Right atrium auricular region (tissue), 2 donors: ENCODE measurements at regions not wholly inside any gene's neighbourhood (a gene's known extent, or its start where the extent isn't known, plus 50 kb on each side); places are given as distances from the start of the nearest gene placed in this dataset.

Experiments used
- DNase-seq: peaks from one replicate; pipeline ENCODE4 v3.0.0-alpha.2; 2019; ENCODE audit warnings: low spot score
- H3K27ac ChIP-seq, 2 donors: fragments of 200-600 bp; sonication (generic); 1 replicate in 1 of 2; 2 replicates in 1 of 2; pipeline ENCODE4 v1.5.1; 2016 to 2019
- H3K27me3 ChIP-seq, 2 donors: fragments of 200-600 bp; sonication (generic); one replicate each; pipeline versions ENCODE4 v1.5.1 to v1.6.0; 2017 to 2019
- H3K36me3 ChIP-seq: fragments of 200-600 bp; sonication (generic); one replicate; pipeline ENCODE4 v1.5.1; 2016
- H3K4me1 ChIP-seq, 2 donors: fragments of 200-600 bp; sonication (generic); one replicate each; pipeline versions ENCODE4 v1.5.1 to v1.6.0; 2017 to 2019
- H3K4me3 ChIP-seq, 2 donors: fragments of 200-600 bp; sonication (generic); 1 replicate in 1 of 2; 2 replicates in 1 of 2; pipeline ENCODE4 v1.5.1; 2017 to 2019; ENCODE audit warnings: mild to moderate bottlenecking in 1 of 2, moderate library complexity in 1 of 2
- H3K9me3 ChIP-seq, 2 donors: fragments of 200-600 bp; sonication (generic); one replicate each; pipeline ENCODE4 v1.5.1; 2019
- TF ChIP-seq, protein P1 (sequence below), 2 donors: fragments of 200-600 bp; sonication (generic); IDR thresholded peaks; one replicate each; pipeline ENCODE4 v1.5.1; 2019; ENCODE audit warnings: antibody characterized with exemption in 2 of 2

DNA sequence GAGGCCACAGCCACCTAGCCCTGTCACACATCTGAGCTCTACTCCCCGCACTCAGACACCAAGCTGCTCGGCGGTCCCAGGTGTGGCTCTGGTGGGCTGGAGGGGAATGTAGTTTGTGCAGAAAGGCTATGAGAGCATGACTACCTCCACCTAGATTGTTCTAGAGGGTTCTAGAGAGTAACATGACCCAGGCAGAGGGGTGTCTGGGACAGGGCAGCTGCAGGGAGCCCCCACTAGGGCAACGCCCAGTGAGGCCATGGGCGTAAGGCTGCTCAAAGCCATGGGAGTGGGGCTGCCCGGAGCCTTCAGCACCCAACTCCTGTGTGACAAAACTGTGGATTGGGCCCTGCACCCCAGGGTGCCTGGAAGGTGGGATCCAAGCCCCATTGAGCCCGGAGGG lies 511.4 kb upstream of the MYT1L start:
- Histone ChIP-seq H3K27me3 (no peaks in the 10 kb centered on the region), H3K27ac (no peak overlapping the region), H3K36me3 (no peaks in the 10 kb centered on the region), H3K9me3 (no peaks in the 10 kb centered on the region), H3K4me1 (peaks cover 0 to 14% of the 10 kb centered on the region in 2 donors), H3K4me3 (no peak overlapping the region)
- TF ChIP-seq, protein P1, sequence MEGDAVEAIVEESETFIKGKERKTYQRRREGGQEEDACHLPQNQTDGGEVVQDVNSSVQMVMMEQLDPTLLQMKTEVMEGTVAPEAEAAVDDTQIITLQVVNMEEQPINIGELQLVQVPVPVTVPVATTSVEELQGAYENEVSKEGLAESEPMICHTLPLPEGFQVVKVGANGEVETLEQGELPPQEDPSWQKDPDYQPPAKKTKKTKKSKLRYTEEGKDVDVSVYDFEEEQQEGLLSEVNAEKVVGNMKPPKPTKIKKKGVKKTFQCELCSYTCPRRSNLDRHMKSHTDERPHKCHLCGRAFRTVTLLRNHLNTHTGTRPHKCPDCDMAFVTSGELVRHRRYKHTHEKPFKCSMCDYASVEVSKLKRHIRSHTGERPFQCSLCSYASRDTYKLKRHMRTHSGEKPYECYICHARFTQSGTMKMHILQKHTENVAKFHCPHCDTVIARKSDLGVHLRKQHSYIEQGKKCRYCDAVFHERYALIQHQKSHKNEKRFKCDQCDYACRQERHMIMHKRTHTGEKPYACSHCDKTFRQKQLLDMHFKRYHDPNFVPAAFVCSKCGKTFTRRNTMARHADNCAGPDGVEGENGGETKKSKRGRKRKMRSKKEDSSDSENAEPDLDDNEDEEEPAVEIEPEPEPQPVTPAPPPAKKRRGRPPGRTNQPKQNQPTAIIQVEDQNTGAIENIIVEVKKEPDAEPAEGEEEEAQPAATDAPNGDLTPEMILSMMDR (IDR thresholded peaks at IDR 0.05): no peak
- no peak for DNase-seq

DNA sequence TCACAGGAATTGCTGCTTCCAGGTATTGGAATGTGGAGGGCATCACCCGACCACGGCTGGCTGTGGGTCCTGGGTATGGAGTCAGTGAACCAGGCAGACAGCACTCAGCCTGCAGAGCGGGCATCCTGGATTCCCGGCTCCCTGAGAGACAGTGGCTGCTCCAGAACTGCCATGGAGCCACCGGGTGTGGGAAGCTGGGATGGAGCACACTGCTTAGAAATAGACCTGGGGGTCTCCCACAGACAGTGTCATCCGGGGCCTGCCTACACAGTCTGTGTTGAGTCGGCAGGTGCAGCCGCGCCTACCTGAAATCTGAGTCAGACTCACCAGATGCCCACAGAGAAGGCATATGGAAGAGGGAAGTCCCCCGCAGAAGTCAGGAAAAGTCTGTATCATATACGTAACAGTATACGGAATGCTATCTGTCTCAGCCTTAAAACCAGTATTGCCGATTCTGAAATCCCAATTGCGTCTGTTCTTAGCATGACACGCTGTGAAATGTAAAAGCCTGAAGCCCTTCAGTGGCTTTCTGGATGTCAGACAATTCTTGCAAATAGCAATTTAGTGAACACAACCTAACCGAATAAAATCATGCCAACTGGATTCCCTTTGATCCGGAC lies 509.7 kb upstream of the MYT1L start:
- Histone ChIP-seq H3K4me1 (no peaks in the 10 kb centered on the region), H3K27ac (no peak overlapping the region), H3K9me3 (no peaks in the 10 kb centered on the region), H3K27me3 (no peaks in the 10 kb centered on the region), H3K4me3 (no peak overlapping the region), H3K36me3 (no peaks in the 10 kb centered on the region)
- DNase-seq: no peak
- TF ChIP-seq, protein P1 (IDR thresholded peaks at IDR 0.05): no peak

DNA sequence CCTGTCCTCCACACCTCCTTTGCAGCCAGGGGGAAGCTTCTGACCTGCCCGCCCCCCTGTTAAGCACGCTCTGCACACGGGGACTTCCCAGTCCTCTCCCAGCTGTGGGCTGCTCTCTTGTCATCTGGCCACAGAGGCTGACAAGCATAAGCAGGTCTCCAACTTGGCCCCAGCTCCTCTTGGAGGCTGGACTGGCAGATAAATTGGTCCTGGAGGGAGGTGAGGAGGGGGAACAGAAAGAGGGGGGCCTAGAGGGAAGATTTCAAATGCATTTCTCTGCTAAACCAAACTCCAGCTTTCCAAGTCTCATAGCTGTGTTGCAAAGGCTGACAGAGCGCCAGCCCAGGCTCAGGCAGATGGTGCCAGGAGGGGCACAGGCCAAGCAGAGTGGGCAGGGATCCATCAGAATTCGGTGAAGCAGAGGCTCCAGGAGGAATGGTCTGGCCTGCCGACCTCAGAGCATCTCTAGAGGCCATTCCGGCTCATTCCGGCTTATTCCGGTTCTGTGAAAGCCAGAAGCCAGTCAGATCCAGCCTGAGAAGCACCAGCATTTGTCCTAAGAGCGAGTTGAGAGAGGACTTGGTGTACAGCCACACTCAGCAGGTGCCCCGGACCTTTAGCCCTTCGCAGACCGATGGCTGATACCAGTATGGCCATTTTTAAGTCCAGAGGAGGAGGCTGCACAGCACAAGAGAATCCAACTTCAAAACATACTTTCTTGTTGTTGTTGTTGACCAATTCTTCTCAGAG lies 508.9 kb upstream of the MYT1L start:
- Histone ChIP-seq H3K27ac (no peak overlapping the region), H3K9me3 (no peaks in the 10 kb centered on the region), H3K27me3 (no peaks in the 10 kb centered on the region), H3K4me3 (no peak overlapping the region), H3K4me1 (no peaks in the 10 kb centered on the region), H3K36me3 (no peaks in the 10 kb centered on the region)
- TF ChIP-seq, protein P1 (IDR thresholded peaks at IDR 0.05): no peak
- peak; percentile 18 for DNase-seq

DNA sequence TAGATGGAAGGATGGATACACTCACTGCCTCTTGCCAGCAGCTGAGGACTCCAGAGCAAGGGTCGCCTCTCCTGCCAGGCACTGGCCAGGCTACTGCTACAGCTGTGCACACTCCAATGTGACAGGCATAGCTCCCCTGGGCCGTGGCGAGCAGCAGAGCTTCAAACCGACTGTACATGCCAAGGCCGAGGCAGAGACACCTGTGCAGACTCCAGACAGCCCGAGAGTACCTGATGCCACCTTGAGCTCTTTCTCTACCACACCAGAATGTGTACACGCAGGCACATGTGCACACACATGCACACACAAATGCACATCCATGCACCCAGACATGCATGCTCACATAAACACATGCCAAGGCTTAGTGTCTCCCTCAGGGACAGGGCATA lies 508.3 kb upstream of the MYT1L start:
- Histone ChIP-seq H3K9me3 (no peaks in the 10 kb centered on the region), H3K4me3 (no peak overlapping the region), H3K27ac (no peak overlapping the region), H3K27me3 (no peaks in the 10 kb centered on the region), H3K36me3 (no peaks in the 10 kb centered on the region), H3K4me1 (no peaks in the 10 kb centered on the region)
- TF ChIP-seq, protein P1 (IDR thresholded peaks at IDR 0.05): no peak
- DNase-seq: peak; percentile 46

DNA sequence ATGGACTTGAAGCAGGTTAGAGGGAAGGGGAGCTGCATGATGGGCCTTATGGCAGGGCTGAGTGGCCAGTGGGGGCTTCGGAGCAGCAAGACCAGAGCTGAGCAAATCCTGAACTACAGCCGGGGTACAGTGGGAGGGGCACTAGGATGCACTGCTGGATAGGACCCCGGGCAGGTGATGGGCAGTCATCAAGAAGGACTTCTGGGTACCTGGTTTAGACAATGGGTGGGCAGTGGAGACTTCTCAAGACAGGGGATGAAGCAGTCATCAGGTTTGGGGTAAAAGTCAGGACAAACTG lies 507.4 kb upstream of the MYT1L start:
- TF ChIP-seq, protein P1 (IDR thresholded peaks at IDR 0.05): no peak
- no peak overlapping the region for H3K27ac ChIP-seq
- no peaks in the 10 kb centered on the region for H3K9me3 ChIP-seq
- no peaks in the 10 kb centered on the region for H3K4me1 ChIP-seq
- H3K36me3 ChIP-seq: no peaks in the 10 kb centered on the region
- peak; percentile 40 for DNase-seq
- no peak overlapping the region for H3K4me3 ChIP-seq
- no peaks in the 10 kb centered on the region for H3K27me3 ChIP-seq
